WTC11 (cell line): ENCODE measurements at regions not wholly inside any gene's neighbourhood (a gene's known extent, or its start where the extent isn't known, plus 50 kb on each side); places are given as distances from the start of the nearest gene placed in this dataset.

Experiments
- ATAC-seq: fragments of 200-7000 bp; cut with Tn5 transposase; 2 replicates; pipeline ENCODE4 v1.10.0; 2021; ENCODE audit warnings: mild to moderate bottlenecking, moderate library complexity
- CTCF ChIA-PET: fragments of 300-600 bp; sonication (Branson Sonifier 250); formaldehyde crosslinking; loops from one replicate; lab custom pipeline; 2021; ENCODE audit warnings: antibody characterized with exemption; lab: Charles Lee
- POLR2A ChIA-PET: fragments of 350-600 bp; sonication (Branson Sonifier 250); formaldehyde crosslinking; loops from one replicate; lab custom pipeline; 2021; ENCODE audit warnings: antibody characterized with exemption; lab: Charles Lee
- DNase-seq: peaks from one replicate; pipeline ENCODE4 v3.0.0; 2021; ENCODE audit warnings: low spot score
- H3K27ac Mint-ChIP-seq: 2 replicates; pipeline ENCODE4 v1.8.0; 2021; ENCODE audit warnings: mixed read lengths
- H3K27me3 Mint-ChIP-seq: 2 replicates; pipeline ENCODE4 v1.8.0; 2021; ENCODE audit warnings: low read depth, mild to moderate bottlenecking, moderate library complexity, mixed read lengths
- H3K36me3 Mint-ChIP-seq: 2 replicates; pipeline ENCODE4 v1.8.0; 2021; ENCODE audit warnings: mixed read lengths
- H3K4me1 Mint-ChIP-seq: 2 replicates; pipeline ENCODE4 v1.8.0; 2022; ENCODE audit warnings: mixed read lengths
- H3K4me3 Mint-ChIP-seq: 2 replicates; pipeline ENCODE4 v1.8.0; 2021; ENCODE audit warnings: mild to moderate bottlenecking, moderate library complexity, mixed read lengths
- H3K9me3 Mint-ChIP-seq: 2 replicates; pipeline ENCODE4 v1.8.0; 2021; ENCODE audit warnings: mixed read lengths
- ATF1 ChIP-seq: sonication (generic); formaldehyde crosslinking; IDR thresholded peaks from 2 replicates; pipeline ENCODE4 v1.8.1; 2023; ENCODE audit warnings: mild to moderate bottlenecking, moderate library complexity, missing genetic modification reagents
- ATF6 ChIP-seq: sonication (generic); formaldehyde crosslinking; IDR thresholded peaks from 2 replicates; pipeline ENCODE4 v1.8.1; 2023; ENCODE audit warnings: mild to moderate bottlenecking, missing genetic modification reagents
- CBFB ChIP-seq: sonication (generic); formaldehyde crosslinking; IDR thresholded peaks from 2 replicates; pipeline ENCODE4 v1.8.1; 2022; ENCODE audit warnings: mild to moderate bottlenecking, low read depth, missing genetic modification reagents
- CREB1 ChIP-seq: sonication (generic); formaldehyde crosslinking; IDR thresholded peaks from 2 replicates; pipeline ENCODE4 v1.8.0; 2023; ENCODE audit warnings: mild to moderate bottlenecking, missing genetic modification reagents
- CTCF ChIP-seq: fragments of 200-600 bp; IDR thresholded peaks from 2 replicates; pipeline ENCODE4 v1.8.0; 2022; ENCODE audit warnings: antibody characterized with exemption
- E2F1 ChIP-seq: sonication (generic); formaldehyde crosslinking; IDR thresholded peaks from 2 replicates; pipeline ENCODE4 v1.8.0; 2022; ENCODE audit warnings: mild to moderate bottlenecking, missing genetic modification reagents
- E2F4 ChIP-seq: sonication (generic); formaldehyde crosslinking; IDR thresholded peaks from 2 replicates; pipeline ENCODE4 v1.8.1; 2022; ENCODE audit warnings: low read depth, mild to moderate bottlenecking, moderate library complexity, missing genetic modification reagents, borderline replicate concordance
- EMX1 ChIP-seq: fragments of 250-450 bp; sonication (Bioruptor Pico); IDR thresholded peaks from 2 replicates; pipeline ENCODE4 v1.8.0; 2021; ENCODE audit warnings: mild to moderate bottlenecking
- FOXP4 ChIP-seq: sonication (generic); formaldehyde crosslinking; IDR thresholded peaks from 2 replicates; pipeline ENCODE4 v1.8.0; 2022; ENCODE audit warnings: mild to moderate bottlenecking, missing genetic modification reagents
- HMGA2 ChIP-seq: fragments of 250-450 bp; sonication (Bioruptor Pico); IDR thresholded peaks from 2 replicates; pipeline ENCODE4 v1.4.0; 2021; ENCODE audit warnings: mild to moderate bottlenecking, moderate library complexity
- JAZF1 ChIP-seq: fragments of 250-450 bp; sonication (Bioruptor Pico); IDR thresholded peaks from 2 replicates; pipeline ENCODE4 v1.9.0; 2021; ENCODE audit warnings: moderate library complexity, mild to moderate bottlenecking, inconsistent platforms
- MLX ChIP-seq: sonication (generic); formaldehyde crosslinking; IDR thresholded peaks from 2 replicates; pipeline ENCODE4 v1.8.1; 2023; ENCODE audit warnings: mild to moderate bottlenecking, missing genetic modification reagents, moderate library complexity
- NFATC4 ChIP-seq: fragments of 250-450 bp; sonication (Bioruptor Pico); IDR thresholded peaks from 2 replicates; pipeline ENCODE4 v1.9.0; 2021; ENCODE audit warnings: mild to moderate bottlenecking
- NFE2L1 ChIP-seq: sonication (generic); formaldehyde crosslinking; IDR thresholded peaks from 2 replicates; pipeline ENCODE4 v1.8.1; 2023; ENCODE audit warnings: missing genetic modification reagents
- NR2C2 ChIP-seq: sonication (generic); formaldehyde crosslinking; IDR thresholded peaks from 2 replicates; pipeline ENCODE4 v1.8.0; 2022; ENCODE audit warnings: mild to moderate bottlenecking, missing genetic modification reagents
- NR3C1 ChIP-seq: sonication (generic); formaldehyde crosslinking; conservative IDR thresholded peaks from 2 replicates; pipeline ENCODE4 v1.8.1; 2023; ENCODE audit warnings: low read depth, mild to moderate bottlenecking, missing genetic modification reagents
- OVOL2 ChIP-seq: fragments of 250-450 bp; sonication (Bioruptor Pico); IDR thresholded peaks from 2 replicates; pipeline ENCODE4 v1.9.0; 2021; ENCODE audit warnings: mild to moderate bottlenecking, borderline replicate concordance
- RORB ChIP-seq: fragments of 250-450 bp; sonication (Bioruptor Pico); IDR thresholded peaks from 2 replicates; pipeline ENCODE4 v1.9.0; 2021; ENCODE audit warnings: mild to moderate bottlenecking
- SMAD4 ChIP-seq: sonication (generic); formaldehyde crosslinking; IDR thresholded peaks from 2 replicates; pipeline ENCODE4 v1.8.0; 2022; ENCODE audit warnings: mild to moderate bottlenecking, missing genetic modification reagents
- USF2 ChIP-seq: sonication (generic); formaldehyde crosslinking; IDR thresholded peaks from 2 replicates; pipeline ENCODE4 v1.8.1; 2023; ENCODE audit warnings: mild to moderate bottlenecking, missing genetic modification reagents, moderate library complexity
- ZMAT4 ChIP-seq: fragments of 250-450 bp; sonication (Bioruptor Pico); IDR thresholded peaks from 2 replicates; pipeline ENCODE4 v1.9.0; 2021; ENCODE audit warnings: mild to moderate bottlenecking
- ZNF121 ChIP-seq: sonication (generic); formaldehyde crosslinking; IDR thresholded peaks from 2 replicates; pipeline ENCODE4 v1.8.0; 2023; ENCODE audit warnings: missing genetic modification reagents
- ZNF671 ChIP-seq: fragments of 250-450 bp; sonication (Bioruptor Pico); IDR thresholded peaks from 2 replicates; pipeline ENCODE4 v1.8.0; 2021; ENCODE audit warnings: mild to moderate bottlenecking

- Mint-ChIP-seq H3K9me3 (peaks cover 5% of the 10 kb centered on the region; the same call in 1 of the 2 replicates), H3K36me3 (no peaks in the 10 kb centered on the region), H3K27me3 (peaks cover 2% of the 10 kb centered on the region), H3K27ac (no peak overlapping the region), H3K4me3 (no peak overlapping the region), H3K4me1 (no peaks in the 10 kb centered on the region)
- no peak for TF ChIP-seq NR3C1 (CRISPR knock-in tag)
- TF ChIP-seq HMGA2 (CRISPR knock-in tag), result no peak
- no peak for TF ChIP-seq OVOL2 (CRISPR knock-in tag)
- TF ChIP-seq USF2 (CRISPR knock-in tag), result no peak
- no peak for TF ChIP-seq RORB
- TF ChIP-seq ATF6 (CRISPR knock-in tag), result no peak
- no peak for TF ChIP-seq FOXP4
- no peak for TF ChIP-seq SMAD4 (CRISPR knock-in tag)
- no peak for TF ChIP-seq NFE2L1 (CRISPR knock-in tag)
- no peak for TF ChIP-seq E2F4 (CRISPR knock-in tag)
- DNase-seq (no peak), ATAC-seq (no peak)
- ChIA-PET CTCF (interaction anchor here (0.5 kb wide), 1 partner anchor 771 kb away, joined by 3 read pairs; no protein-coding TSS in a partner anchor), POLR2A (no interaction called here)
These were observed 371.9 kb upstream of the ZMIZ1 start for GRCh38 chr10:78696791-78697395.

- Mint-ChIP-seq H3K4me3 (no peak overlapping the region), H3K27ac (no peak overlapping the region), H3K36me3 (no peaks in the 10 kb centered on the region), H3K4me1 (no peaks in the 10 kb centered on the region), H3K27me3 (peaks cover 2% of the 10 kb centered on the region), H3K9me3 (no peaks in the 10 kb centered on the region)
- no peak for DNase-seq
- ChIA-PET CTCF (interaction anchor here (1.8 kb wide), 1 partner anchor 42 kb away, joined by 3 read pairs; no protein-coding TSS in a partner anchor), POLR2A (no interaction called here)
- ATAC-seq, result no peak
- TF ChIP-seq CBFB (CRISPR knock-in tag) (no peak), JAZF1 (CRISPR knock-in tag) (no peak), CTCF (no peak), FOXP4 (no peak), ATF1 (CRISPR knock-in tag) (no peak), E2F1 (CRISPR knock-in tag) (no peak), NFATC4 (CRISPR knock-in tag) (no peak), SMAD4 (CRISPR knock-in tag) (no peak), NR2C2 (CRISPR knock-in tag) (no peak), EMX1 (CRISPR knock-in tag) (no peak), RORB (no peak), ZNF671 (no peak), MLX (no peak), CREB1 (CRISPR knock-in tag) (no peak), ZMAT4 (CRISPR knock-in tag) (no peak), ZNF121 (CRISPR knock-in tag) (no peak)
These were observed 368.8 kb upstream of the ZMIZ1 start for GRCh38 chr10:78699971-78700370.
